ENCODE measurements at regions not wholly inside any gene's neighbourhood (a gene's known extent, or its start where the extent isn't known, plus 50 kb on each side); places are given as distances from the start of the nearest gene placed in this dataset.
"Not testable (repeated sequence)": the region's sequence is repeated elsewhere in the genome, so short reads cannot be mapped to it uniquely, and the experiment has no call there.

DNA sequence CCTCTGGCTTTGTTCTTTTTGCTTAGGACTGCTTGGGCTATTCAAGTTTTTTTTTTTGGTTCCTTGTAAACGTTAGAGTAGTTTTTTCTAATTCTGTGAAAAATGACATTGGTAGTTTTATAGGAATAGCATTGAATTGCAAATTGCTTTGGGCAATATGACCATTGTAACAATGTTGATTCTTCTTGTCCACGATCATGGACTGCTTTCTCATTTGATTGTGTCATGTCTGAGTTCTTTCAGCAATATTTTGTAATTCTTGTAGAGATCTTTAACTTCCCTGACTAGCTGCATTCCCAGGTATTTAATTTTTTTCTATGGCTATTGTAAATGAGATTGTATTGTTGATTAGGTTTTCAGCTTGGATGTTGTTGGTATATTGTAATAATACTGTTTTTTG, 286.2 kb upstream of the C1QTNF3 start:
- not testable (repeated sequence) for DNase-seq

DNA sequence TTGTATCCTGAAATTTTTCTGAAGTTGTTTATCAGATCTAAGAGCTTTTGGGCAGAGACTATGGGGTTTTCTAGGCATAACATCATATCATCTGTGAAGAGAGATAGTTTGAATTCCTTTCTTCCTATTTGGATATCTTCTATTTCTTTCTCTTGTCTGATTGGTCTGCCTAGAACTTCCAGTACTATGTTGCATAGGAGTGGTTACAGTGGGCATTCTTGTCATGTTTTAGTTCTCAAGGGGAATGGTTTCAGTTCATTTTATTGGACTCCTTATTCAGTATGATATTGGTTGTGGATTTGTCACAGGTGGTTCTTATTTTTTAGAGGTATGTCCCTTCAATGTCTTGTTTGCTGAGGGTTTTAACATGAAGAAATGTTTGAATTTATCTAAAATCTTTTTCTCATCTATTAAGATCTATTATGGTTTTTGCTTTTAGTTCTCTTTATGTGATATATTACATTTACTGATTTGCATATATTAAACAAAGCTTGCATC, 286.6 kb upstream of the C1QTNF3 start:
- not testable (repeated sequence) for DNase-seq

- not testable (repeated sequence) for DNase-seq
Observed at GRCh38 chr5:34331928-34332454, 289.0 kb upstream of the C1QTNF3 start.

GRCh38 chr5:34339408-34340001, 296.5 kb upstream of the C1QTNF3 start:
- DNase-seq = not testable (repeated sequence)

DNA sequence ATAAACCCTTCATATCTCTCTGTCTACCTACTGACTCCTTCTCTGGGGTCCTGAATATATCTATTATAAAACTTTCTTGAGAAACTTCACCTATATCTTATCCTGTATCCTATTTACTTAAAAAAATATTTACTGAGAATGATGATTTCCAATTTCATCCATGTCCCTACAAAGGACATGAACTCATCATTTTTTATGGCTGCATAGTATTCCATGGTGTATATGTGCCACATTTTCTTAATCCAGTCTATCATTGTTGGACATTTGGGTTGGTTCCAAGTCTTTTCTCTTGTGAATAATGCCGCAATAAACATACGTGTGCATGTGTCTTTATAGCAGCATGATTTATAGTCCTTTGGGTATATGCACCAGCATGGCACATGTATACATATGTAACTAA, 301.7 kb upstream of the RAI14 start:
- not testable (repeated sequence) for DNase-seq

DNA sequence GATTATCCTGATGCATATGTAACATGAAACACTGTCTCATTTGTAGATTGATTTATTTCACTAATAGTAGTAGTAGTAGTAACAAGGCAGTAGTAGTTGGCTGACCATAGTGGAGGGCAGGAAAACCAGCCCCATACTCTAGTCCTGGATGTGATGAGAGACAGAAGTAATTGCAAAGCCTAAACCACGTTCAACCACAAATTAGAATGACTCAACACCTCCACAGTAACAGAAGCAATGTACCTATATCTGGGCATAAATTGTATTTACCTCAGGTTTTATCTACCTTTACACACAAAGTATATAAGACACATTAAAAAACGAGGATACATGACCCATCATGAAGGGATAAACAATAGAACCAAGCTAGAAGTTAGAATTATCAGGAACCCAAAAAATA, 284.7 kb upstream of the RAI14 start:
- not testable (repeated sequence) for DNase-seq

- DNase-seq = not testable (repeated sequence)
Observed at GRCh38 chr5:34371817-34372216, 284.3 kb upstream of the RAI14 start.

GRCh38 chr5:34372739-34373138, 283.4 kb upstream of the RAI14 start:
- not testable (repeated sequence) for DNase-seq

DNA sequence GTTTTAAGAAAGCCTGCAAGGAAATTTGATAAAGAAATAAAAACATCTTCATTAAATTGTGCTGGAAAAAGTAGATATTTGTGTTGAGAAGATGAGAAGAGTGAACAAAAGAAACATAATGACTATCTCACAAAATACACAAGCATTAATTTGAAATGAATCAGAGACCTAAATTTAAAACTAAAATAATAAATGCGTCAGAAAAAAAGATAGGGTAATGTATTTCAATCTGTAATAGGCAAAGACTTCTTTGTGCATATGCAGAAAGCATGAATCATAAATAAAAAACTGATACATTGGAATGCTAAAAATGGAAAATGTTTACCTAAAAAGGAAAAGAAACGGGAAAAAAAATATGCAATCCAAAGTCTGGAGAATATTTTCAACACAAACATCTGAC, 278.5 kb upstream of the RAI14 start:
- not testable (repeated sequence) for DNase-seq

DNA sequence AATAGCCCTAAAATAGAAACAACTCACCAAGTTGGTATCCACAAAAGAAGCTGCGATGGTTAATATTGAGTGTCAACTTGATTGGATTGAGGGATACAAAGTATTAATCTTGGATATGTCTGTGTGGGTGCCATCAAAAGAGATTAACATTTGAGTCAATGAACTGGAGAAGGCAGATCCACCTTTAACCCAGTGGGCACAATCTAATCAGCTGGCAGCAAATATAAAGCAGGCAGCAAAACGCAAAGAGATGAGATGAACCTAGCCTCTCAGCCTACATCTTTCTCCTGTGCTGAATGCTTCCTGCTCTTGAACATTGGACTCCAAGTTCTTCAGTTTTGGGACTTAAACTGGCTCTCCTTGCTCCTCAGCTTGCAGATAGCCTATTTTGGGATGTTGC, 277.6 kb upstream of the RAI14 start:
- DNase-seq = not testable (repeated sequence)

- DNase-seq = not testable (repeated sequence)
Observed at GRCh38 chr5:34388754-34389153, 267.4 kb upstream of the RAI14 start.

- no peak for DNase-seq
Observed at GRCh38 chr5:34409373-34409772, 246.8 kb upstream of the RAI14 start.

- DNase-seq = no peak
Observed at GRCh38 chr5:34410411-34411139, 245.6 kb upstream of the RAI14 start.

DNA sequence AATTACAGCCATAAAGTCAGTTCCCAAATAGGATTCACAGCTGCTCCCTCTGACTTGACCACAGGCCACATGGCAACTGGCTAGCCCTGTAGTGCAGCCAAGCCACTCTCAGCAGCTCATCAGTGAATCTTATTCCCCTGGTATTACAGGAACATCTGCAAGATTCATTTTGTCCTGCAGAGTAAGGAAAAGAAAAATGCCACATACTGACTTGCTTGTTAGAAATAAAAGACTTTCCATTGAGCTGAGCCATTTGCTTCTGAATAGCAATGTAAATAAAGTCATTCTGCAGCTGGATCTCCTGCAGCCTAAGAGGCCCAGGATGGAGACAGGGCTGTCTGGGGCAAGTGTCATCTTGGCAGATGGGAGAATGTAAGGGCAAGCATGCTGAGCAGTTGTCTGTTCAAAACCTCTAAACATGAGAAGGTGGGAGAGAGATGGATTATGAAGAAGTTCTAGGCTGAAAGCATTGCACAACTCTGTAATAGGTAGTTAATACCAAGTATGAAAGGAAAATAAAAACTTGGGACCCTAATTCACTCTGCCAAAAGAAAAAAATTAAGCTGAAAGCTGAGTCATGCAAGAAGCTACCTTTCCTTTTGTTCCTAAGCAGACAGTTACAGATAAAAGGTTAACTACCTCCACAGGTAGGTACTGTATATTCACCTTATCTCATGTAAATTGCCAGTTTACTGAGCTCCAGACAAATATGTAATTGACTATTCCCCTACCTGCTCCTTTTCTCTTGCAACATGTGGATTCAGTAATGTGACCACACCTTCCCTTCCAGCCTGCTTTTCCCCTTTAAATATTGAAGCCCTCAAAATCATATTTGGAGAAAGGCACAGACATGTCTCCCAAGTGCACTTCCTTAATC, 244.4 kb upstream of the RAI14 start:
- no peak for DNase-seq

DNA sequence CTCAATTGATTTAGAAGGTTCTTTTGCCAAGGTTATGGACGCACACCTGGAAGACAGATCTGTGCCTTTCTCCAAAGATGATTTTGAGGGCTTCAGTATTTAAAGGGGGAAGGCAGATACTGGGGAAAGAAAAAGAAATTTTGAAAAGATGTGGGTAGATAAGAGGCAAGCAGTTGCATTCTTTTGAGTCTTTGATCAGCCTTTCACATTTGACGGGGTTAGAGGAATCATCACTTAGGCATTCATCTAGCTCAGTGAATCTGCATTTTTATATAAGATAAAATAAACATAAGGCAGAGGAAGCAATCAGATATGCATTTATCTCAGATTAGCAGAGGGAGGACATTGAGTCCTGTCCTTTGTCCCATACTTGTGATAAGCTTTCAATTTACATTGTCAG, 243.4 kb upstream of the RAI14 start:
- no peak for DNase-seq

- no peak for DNase-seq
Observed at GRCh38 chr5:34415559-34416198, 240.4 kb upstream of the RAI14 start.

GRCh38 chr5:34416501-34417008, 239.6 kb upstream of the RAI14 start:
- DNase-seq = no peak

GRCh38 chr5:34420191-34420590, 235.9 kb upstream of the RAI14 start:
- not testable (repeated sequence) for DNase-seq

DNA sequence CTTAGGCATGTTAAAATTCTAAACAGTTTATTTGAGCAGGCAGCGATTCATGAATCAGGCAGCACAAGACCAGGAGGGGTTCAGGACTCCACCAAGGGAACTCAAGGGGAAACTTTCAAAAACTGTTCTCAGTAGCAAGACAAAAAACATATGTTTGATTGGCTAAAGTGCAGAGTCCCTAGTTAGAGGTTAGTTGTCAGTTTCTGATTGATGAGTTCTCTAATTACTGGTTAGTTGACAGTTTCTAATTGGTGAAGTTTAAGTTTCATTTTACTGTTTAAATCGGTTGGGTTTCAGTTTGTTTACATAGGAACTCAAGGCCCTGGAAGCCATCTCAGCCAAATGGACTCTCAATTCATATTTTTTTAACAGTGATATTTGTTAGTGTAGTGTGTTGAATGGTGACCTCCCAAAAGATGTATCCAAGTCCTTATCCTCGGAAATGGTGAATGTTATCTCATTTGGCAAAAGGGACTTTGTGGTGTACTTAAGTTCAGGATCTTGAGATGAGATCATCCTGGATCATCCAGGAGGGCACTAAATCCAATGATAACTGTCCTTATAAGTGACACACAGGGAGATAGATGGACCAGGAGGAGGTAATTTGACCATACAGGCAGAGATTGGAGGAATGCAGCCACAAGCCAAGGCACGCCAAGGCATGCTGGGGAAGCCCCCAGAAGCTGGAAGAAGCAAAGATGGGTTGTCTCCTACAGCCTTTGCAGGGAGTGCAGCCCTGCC, 219.2 kb upstream of the RAI14 start:
- no peak for DNase-seq

GRCh38 chr5:34439601-34440000, 216.5 kb upstream of the RAI14 start:
- DNase-seq = no peak

GRCh38 chr5:34441767-34442166, 214.4 kb upstream of the RAI14 start:
- DNase-seq = not testable (repeated sequence)

- no peak for DNase-seq
Observed at GRCh38 chr5:34447424-34447823, 208.7 kb upstream of the RAI14 start.

Data from activated T-cell treated with anti-CD3 and anti-CD28 coated beads, Interleukin-2, amount 50 U/mL, for 48 hours (primary cell).